ENCODE measurements at regions not wholly inside any gene's neighbourhood (a gene's known extent, or its start where the extent isn't known, plus 50 kb on each side); places are given as distances from the start of the nearest gene placed in this dataset.

GRCh38 chr6:21869085-21869771, 275.7 kb downstream of the SOX4 start:
- Histone ChIP-seq H3K27me3 (ENCODE audit: insufficient read depth) (no peaks in the 10 kb centered on the region), H2AFZ (ENCODE audit: low read depth) (no peak overlapping the region), H3F3A (replicated peaks; ENCODE audit: insufficient read depth) (peaks cover 8% of the 10 kb centered on the region), H3K9me2 (no peaks in the 10 kb centered on the region), H3K4me2 (no peak overlapping the region), H4K20me1 (ENCODE audit: insufficient read depth) (no peaks in the 10 kb centered on the region), H3K9ac (no peak overlapping the region), H3K9me3 (no peaks in the 10 kb centered on the region), H3K27ac (ENCODE audit: low read depth in 2 of 2, low read length in 1 of 2) (no peak overlapping the region), H3K4me1 (ENCODE audit: control insufficient read depth in 1 of 2, insufficient read depth in 2 of 2, low read depth in 1 of 2, low read length in 1 of 2) (peaks cover 8 to 11% of the 10 kb centered on the region in 2 experiments; a peak in 2 of 4 replicates), H3K36me3 (replicated peaks in 1 of 2; ENCODE audit: control insufficient read depth in 1 of 2, insufficient read depth in 2 of 2, low read length in 1 of 2) (no peaks in the 10 kb centered on the region), H3K4me3 (ENCODE audit: low read depth in 2 of 2, low read length in 1 of 2) (no peak overlapping the region), H3K79me2 (ENCODE audit: insufficient read depth) (no peaks in the 10 kb centered on the region)
- ChIA-PET POLR2A (no interaction called here), CTCF (no interaction called here)
- TF ChIP-seq SIN3A (IDR thresholded peaks at IDR 0.05; ENCODE audit: borderline replicate concordance, low read depth, low read length) (no peak), FOSL2 (IDR thresholded peaks at IDR 0.05; ENCODE audit: borderline replicate concordance, low read depth) (no peak), NFIC (IDR thresholded peaks at IDR 0.05; ENCODE audit: borderline replicate concordance) (no peak), RFX5 (IDR thresholded peaks at IDR 0.05; ENCODE audit: low read length) (no peak), RXRA (IDR thresholded peaks at IDR 0.05; ENCODE audit: borderline replicate concordance, low read depth) (no peak), GATA2 (CRISPR knock-in tag; IDR thresholded peaks at IDR 0.05) (no peak)
- WGBS (ENCODE audit: low lambda C conversion rate) = 96% methylated on average over 8 of the region's 8 CpGs
- no peak for DNase-seq

GRCh38 chr6:21870076-21870730, 276.7 kb downstream of the SOX4 start:
- no peaks in the 10 kb centered on the region for H3K9me2 ChIP-seq
- H3K4me3 ChIP-seq (ENCODE audit: low read depth in 2 of 2, low read length in 1 of 2) = no peak overlapping the region
- no peak overlapping the region for H2AFZ ChIP-seq (ENCODE audit: low read depth)
- TF ChIP-seq JUND (IDR thresholded peaks at IDR 0.05) (no peak), MAX (IDR thresholded peaks at IDR 0.05; ENCODE audit: low read depth) (no peak), CHD2 (IDR thresholded peaks at IDR 0.05; ENCODE audit: low read length, partially characterized antibody) (no peak), CTCF (IDR thresholded peaks at IDR 0.05) (no peak), SMC3 (IDR thresholded peaks at IDR 0.05; ENCODE audit: low read depth, low read length) (no peak), SIN3A (IDR thresholded peaks at IDR 0.05; ENCODE audit: borderline replicate concordance, low read depth, low read length) (no peak), RFX5 (IDR thresholded peaks at IDR 0.05; ENCODE audit: low read length) (no peak), FOXM1 (IDR thresholded peaks at IDR 0.05; ENCODE audit: low read depth) (no peak), POLR2AphosphoS5 (IDR thresholded peaks at IDR 0.05; ENCODE audit: low read depth, low read length) (no peak), ELF1 (IDR thresholded peaks at IDR 0.05) (no peak), GABPA (IDR thresholded peaks at IDR 0.05; ENCODE audit: low read depth) (no peak), GATA2 (CRISPR knock-in tag; IDR thresholded peaks at IDR 0.05) (no peak), RXRA (IDR thresholded peaks at IDR 0.05; ENCODE audit: borderline replicate concordance, low read depth) (no peak)
- TF ChIP-seq, protein P1, sequence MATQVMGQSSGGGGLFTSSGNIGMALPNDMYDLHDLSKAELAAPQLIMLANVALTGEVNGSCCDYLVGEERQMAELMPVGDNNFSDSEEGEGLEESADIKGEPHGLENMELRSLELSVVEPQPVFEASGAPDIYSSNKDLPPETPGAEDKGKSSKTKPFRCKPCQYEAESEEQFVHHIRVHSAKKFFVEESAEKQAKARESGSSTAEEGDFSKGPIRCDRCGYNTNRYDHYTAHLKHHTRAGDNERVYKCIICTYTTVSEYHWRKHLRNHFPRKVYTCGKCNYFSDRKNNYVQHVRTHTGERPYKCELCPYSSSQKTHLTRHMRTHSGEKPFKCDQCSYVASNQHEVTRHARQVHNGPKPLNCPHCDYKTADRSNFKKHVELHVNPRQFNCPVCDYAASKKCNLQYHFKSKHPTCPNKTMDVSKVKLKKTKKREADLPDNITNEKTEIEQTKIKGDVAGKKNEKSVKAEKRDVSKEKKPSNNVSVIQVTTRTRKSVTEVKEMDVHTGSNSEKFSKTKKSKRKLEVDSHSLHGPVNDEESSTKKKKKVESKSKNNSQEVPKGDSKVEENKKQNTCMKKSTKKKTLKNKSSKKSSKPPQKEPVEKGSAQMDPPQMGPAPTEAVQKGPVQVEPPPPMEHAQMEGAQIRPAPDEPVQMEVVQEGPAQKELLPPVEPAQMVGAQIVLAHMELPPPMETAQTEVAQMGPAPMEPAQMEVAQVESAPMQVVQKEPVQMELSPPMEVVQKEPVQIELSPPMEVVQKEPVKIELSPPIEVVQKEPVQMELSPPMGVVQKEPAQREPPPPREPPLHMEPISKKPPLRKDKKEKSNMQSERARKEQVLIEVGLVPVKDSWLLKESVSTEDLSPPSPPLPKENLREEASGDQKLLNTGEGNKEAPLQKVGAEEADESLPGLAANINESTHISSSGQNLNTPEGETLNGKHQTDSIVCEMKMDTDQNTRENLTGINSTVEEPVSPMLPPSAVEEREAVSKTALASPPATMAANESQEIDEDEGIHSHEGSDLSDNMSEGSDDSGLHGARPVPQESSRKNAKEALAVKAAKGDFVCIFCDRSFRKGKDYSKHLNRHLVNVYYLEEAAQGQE (IDR thresholded peaks at IDR 0.05; ENCODE audit: low read depth, low read length) = no peak
- TF ChIP-seq, protein P2, sequence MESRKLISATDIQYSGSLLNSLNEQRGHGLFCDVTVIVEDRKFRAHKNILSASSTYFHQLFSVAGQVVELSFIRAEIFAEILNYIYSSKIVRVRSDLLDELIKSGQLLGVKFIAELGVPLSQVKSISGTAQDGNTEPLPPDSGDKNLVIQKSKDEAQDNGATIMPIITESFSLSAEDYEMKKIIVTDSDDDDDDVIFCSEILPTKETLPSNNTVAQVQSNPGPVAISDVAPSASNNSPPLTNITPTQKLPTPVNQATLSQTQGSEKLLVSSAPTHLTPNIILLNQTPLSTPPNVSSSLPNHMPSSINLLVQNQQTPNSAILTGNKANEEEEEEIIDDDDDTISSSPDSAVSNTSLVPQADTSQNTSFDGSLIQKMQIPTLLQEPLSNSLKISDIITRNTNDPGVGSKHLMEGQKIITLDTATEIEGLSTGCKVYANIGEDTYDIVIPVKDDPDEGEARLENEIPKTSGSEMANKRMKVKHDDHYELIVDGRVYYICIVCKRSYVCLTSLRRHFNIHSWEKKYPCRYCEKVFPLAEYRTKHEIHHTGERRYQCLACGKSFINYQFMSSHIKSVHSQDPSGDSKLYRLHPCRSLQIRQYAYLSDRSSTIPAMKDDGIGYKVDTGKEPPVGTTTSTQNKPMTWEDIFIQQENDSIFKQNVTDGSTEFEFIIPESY (IDR thresholded peaks at IDR 0.05; ENCODE audit: borderline replicate concordance, low read depth) = no peak
- CTCF ChIA-PET = interaction anchor here (0.8 kb wide), 1 partner anchor 48 kb away, joined by 3 read pairs; no protein-coding TSS in a partner anchor
- no peak overlapping the region for H3K4me2 ChIP-seq
- no peaks in the 10 kb centered on the region for H3K36me3 ChIP-seq (replicated peaks in 1 of 2; ENCODE audit: control insufficient read depth in 1 of 2, insufficient read depth in 2 of 2, low read length in 1 of 2)
- peaks cover 8 to 11% of the 10 kb centered on the region in 2 experiments; a peak in 2 of 4 replicates for H3K4me1 ChIP-seq (ENCODE audit: control insufficient read depth in 1 of 2, insufficient read depth in 2 of 2, low read depth in 1 of 2, low read length in 1 of 2)
- POLR2A ChIA-PET = no interaction called here
- H3K9ac ChIP-seq = no peak overlapping the region
- H3F3A ChIP-seq (replicated peaks; ENCODE audit: insufficient read depth) = peaks cover 8% of the 10 kb centered on the region
- H3K27ac ChIP-seq (ENCODE audit: low read depth in 2 of 2, low read length in 1 of 2) = 0 out of 4 replicates have a peak overlapping the region, but pooled peaks of 1 of the 2 experiments have one; percentile 6
- H4K20me1 ChIP-seq (ENCODE audit: insufficient read depth) = no peaks in the 10 kb centered on the region
- H3K9me3 ChIP-seq = no peaks in the 10 kb centered on the region
- no peaks in the 10 kb centered on the region; the same call in 1 of the 2 replicates for H3K79me2 ChIP-seq (ENCODE audit: insufficient read depth)
- no peaks in the 10 kb centered on the region for H3K27me3 ChIP-seq (ENCODE audit: insufficient read depth)
- 85% methylated on average over 5 of the region's 5 CpGs for WGBS (ENCODE audit: low lambda C conversion rate)
- DNase-seq = no peak
